ENCODE measurements at regions not wholly inside any gene's neighbourhood (a gene's known extent, or its start where the extent isn't known, plus 50 kb on each side); places are given as distances from the start of the nearest gene placed in this dataset.

GRCh38 chr13:73674570-73674969 is 459.6 kb downstream of the KLF12 start:
- Histone ChIP-seq H3K27me3 (ENCODE audit: control insufficient read depth, insufficient read depth, low read length) (no peaks in the 10 kb centered on the region), H4K20me1 (ENCODE audit: insufficient read depth, low read length) (no peaks in the 10 kb centered on the region), H3K4me2 (ENCODE audit: low read depth, low read length) (no peak overlapping the region), H4K5ac (ENCODE audit: low read depth, low read length) (no peak overlapping the region), H3K9me3 (ENCODE audit: control insufficient read depth, insufficient read depth, low read length) (no peaks in the 10 kb centered on the region), H3K79me1 (ENCODE audit: low read depth in 1 of 2, low read length in 2 of 2) (no peaks in the 10 kb centered on the region), H4K91ac (ENCODE audit: insufficient read depth, low read depth, low read length) (no peak overlapping the region), H2AFZ (replicated peaks; ENCODE audit: low read length, poor library complexity) (no peak overlapping the region), H3K4me1 (ENCODE audit: control insufficient read depth, insufficient read depth, low read length) (peaks cover 4% of the 10 kb centered on the region; the same call in 1 of the 2 replicates), H3K14ac (replicated peaks; ENCODE audit: low read depth, low read length) (no peak overlapping the region), H4K8ac (ENCODE audit: low read depth in 2 of 2, low read length in 2 of 2) (no peak overlapping the region), H3K56ac (ENCODE audit: extremely low read depth, insufficient read depth, low read length) (no peak overlapping the region), H2BK15ac (ENCODE audit: low read depth, low read length) (no peak overlapping the region), H3K23ac (ENCODE audit: low read depth, low read length) (no peak overlapping the region), H2BK5ac (ENCODE audit: low read depth, low read length, poor library complexity, severe bottlenecking) (no peak overlapping the region), H3K9me1 (ENCODE audit: insufficient read depth, low read length) (peaks cover 3% of the 10 kb centered on the region; the same call in 1 of the 2 replicates), H3K4me3 (ENCODE audit: insufficient read depth, low read depth, low read length) (no peak overlapping the region), H2AK5ac (ENCODE audit: low read depth, low read length) (no peak overlapping the region), H2BK120ac (ENCODE audit: low read depth, low read length) (no peak overlapping the region), H3K9ac (ENCODE audit: low read depth, low read length) (no peak overlapping the region), H3K36me3 (ENCODE audit: control insufficient read depth, insufficient read depth, low read length) (no peaks in the 10 kb centered on the region), H3K4ac (ENCODE audit: low read depth, low read length) (no peak overlapping the region), H3K18ac (ENCODE audit: low read depth, low read length) (no peak overlapping the region), H2AK9ac (replicated peaks; ENCODE audit: low read depth, low read length, poor library complexity) (no peak overlapping the region), H3K27ac (ENCODE audit: insufficient read depth, low read length) (no peak overlapping the region), H2BK20ac (ENCODE audit: low read depth, low read length) (no peak overlapping the region)
- in situ Hi-C loops (cut with MboI; ENCODE audit: low sequenced_read_pairs): no loop called here
- WGBS, 2 experiments (ENCODE audit: extremely low coverage in 2 of 2, insufficient read length in 1 of 2): no CpG with 5 or more reads among the region's 2 CpGs
- intact Hi-C loops (cut with micrococcal nuclease): no loop called here
- ChIA-PET POLR2A (ENCODE audit: unreplicated experiment) (no interaction called here), CTCF (no interaction called here)
- BruUV-seq (replicated peaks): no TSS peak
- TF ChIP-seq FOS (IDR thresholded peaks at IDR 0.05; ENCODE audit: low read depth, low read length): no peak
- no peak for DNase-seq
- dilution Hi-C loops (cut with HindIII; ENCODE audit: low sequenced_read_pairs, unreplicated experiment): no loop called here
- no peak for ATAC-seq (ENCODE audit: low read depth)
